HepG2 (cell line): ENCODE measurements at regions not wholly inside any gene's neighbourhood (a gene's known extent, or its start where the extent isn't known, plus 50 kb on each side); places are given as distances from the start of the nearest gene placed in this dataset.

ENCODE experiments used
- ATAC-seq: fragments of 200-7000 bp; cut with Tn5 transposase; 3 replicates; pipeline ENCODE4 v1.9.1; 2020; ENCODE audit warnings: mild to moderate bottlenecking, moderate library complexity
- BruUV-seq: library from RNA; stranded (reverse); fragments of 400-500 nt; replicated peaks from 2 replicates; lab custom pipeline; 2021; lab: Mats Ljungman, UMichigan
- CTCF ChIA-PET: fragments of 300-600 bp; formaldehyde crosslinking; extraction: SDS; loops from one replicate; lab custom pipeline; 2021; ENCODE audit warnings: low total read pairs, inconsistent platforms, low intra/inter-chr PET ratio; lab: Yijun Ruan, JAX
- POLR2A ChIA-PET: fragments of 350-600 bp; sonication (Branson Sonifier 250); formaldehyde crosslinking; loops from one replicate; lab custom pipeline; 2020; ENCODE audit warnings: antibody characterized with exemption, inconsistent platforms; lab: Yijun Ruan, JAX
- DNase-seq: peaks from one replicate; pipeline ENCODE4 v3.0.0-alpha.2; 2015; ENCODE audit warnings: low spot score
- FAIRE-seq: peaks from 3 replicates; lab custom pipeline; 2011; peaks lifted over from hg19 to GRCh38; lab: Jason Lieb, UNC
- H2AFZ ChIP-seq: one replicate; pipeline ENCODE4 v1.6.1; 2011; ENCODE audit warnings: low read length, inconsistent platforms
- H3K27ac ChIP-seq: fragments of 300-600 bp; 3 replicates; pipeline ENCODE4 v1.8.0; 2011; ENCODE audit warnings: mixed run types, mild to moderate bottlenecking, mixed read lengths, low read length, inconsistent platforms; ENCODE audit not compliant: insufficient read depth; ENCODE audit errors: extremely low read length
- H3K27me3 ChIP-seq, 2 experiments: fragments of 200-600 bp in 1 of 2; 2 replicates in 1 of 2; 3 replicates in 1 of 2; pipeline versions ENCODE4 v1.6.0 to v1.8.0; 2011; ENCODE audit warnings: low read length in 2 of 2, mild to moderate bottlenecking in 2 of 2, moderate library complexity in 2 of 2, inconsistent platforms in 1 of 2; ENCODE audit not compliant: insufficient read depth in 2 of 2, control insufficient read depth in 1 of 2
- H3K36me3 ChIP-seq, 2 experiments: fragments of 200-600 bp in 1 of 2; replicated peaks in 1 of 2; 2 replicates in 1 of 2; 3 replicates in 1 of 2; pipeline versions ENCODE4 v1.5.1 to v1.8.0; 2011; ENCODE audit warnings: low read length in 2 of 2, inconsistent platforms in 1 of 2; ENCODE audit not compliant: insufficient read depth in 2 of 2, control insufficient read depth in 1 of 2
- H3K4me1 ChIP-seq: 2 replicates; pipeline ENCODE4 v1.5.1; 2012; ENCODE audit warnings: low read length, inconsistent platforms; ENCODE audit not compliant: insufficient read depth
- H3K4me2 ChIP-seq: 2 replicates; pipeline ENCODE4 v1.6.0; 2011; ENCODE audit warnings: low read depth, low read length, inconsistent platforms
- H3K4me3 ChIP-seq, 3 experiments: fragments of 200-600 bp in 1 of 3; sonication (generic), shearing (Covaris generic) in 1 of 3; replicated peaks in 1 of 3; 2 replicates each; pipeline ENCODE4 v1.5.1; 2011 to 2016; ENCODE audit warnings: low read length in 3 of 3, inconsistent platforms in 2 of 3, low read depth in 2 of 3, mild to moderate bottlenecking in 2 of 3, control low read depth in 1 of 3, mixed read lengths in 1 of 3; ENCODE audit not compliant: insufficient read depth in 1 of 3
- H3K79me2 ChIP-seq: one replicate; pipeline ENCODE4 v1.6.1; 2011; ENCODE audit warnings: low read length, inconsistent platforms; ENCODE audit not compliant: insufficient read depth
- H3K9ac ChIP-seq: 2 replicates; pipeline ENCODE4 v1.6.0; 2011; ENCODE audit warnings: mild to moderate bottlenecking, low read depth, low read length, inconsistent platforms; ENCODE audit not compliant: insufficient read depth
- H3K9me3 ChIP-seq: 2 replicates; pipeline ENCODE4 v1.5.1; 2012; ENCODE audit warnings: mild to moderate bottlenecking, low read length
- H4K20me1 ChIP-seq: 2 replicates; pipeline ENCODE4 v1.6.0; 2011; ENCODE audit warnings: inconsistent platforms, mild to moderate bottlenecking, low read length, moderate library complexity; ENCODE audit not compliant: insufficient read depth
- CHCHD3 ChIP-seq: sonication (generic); formaldehyde crosslinking; IDR thresholded peaks from 2 replicates; pipeline ENCODE4 v1.8.0; 2022; ENCODE audit warnings: mild to moderate bottlenecking, missing genetic modification reagents, moderate library complexity
- CREB1 ChIP-seq, 2 experiments: fragments of 450-650 bp in 1 of 2; IDR thresholded peaks; 2 replicates each; pipeline ENCODE4 v1.6.1; 2016 to 2017; ENCODE audit warnings: control low read depth in 1 of 2, mild to moderate bottlenecking in 1 of 2, missing compliant biosample characterization in 1 of 2, missing genetic modification characterization in 1 of 2
- ELF1 ChIP-seq: sonication (generic); formaldehyde crosslinking; IDR thresholded peaks from 2 replicates; pipeline ENCODE4 v1.4.0; 2020; ENCODE audit warnings: missing genetic modification reagents
- GPBP1L1 ChIP-seq: sonication (generic); formaldehyde crosslinking; IDR thresholded peaks from 2 replicates; pipeline ENCODE4 v1.5.0; 2020; ENCODE audit warnings: mild to moderate bottlenecking, missing genetic modification reagents
- HDAC1 ChIP-seq: sonication (generic); formaldehyde crosslinking; IDR thresholded peaks from 2 replicates; pipeline ENCODE4 v1.5.1; 2020; ENCODE audit warnings: mild to moderate bottlenecking, missing genetic modification reagents
- HMG20B ChIP-seq: conservative IDR thresholded peaks from 2 replicates; pipeline ENCODE4 v1.6.1; 2016; ENCODE audit warnings: missing genetic modification reagents, missing compliant biosample characterization
- JDP2 ChIP-seq: sonication (generic); formaldehyde crosslinking; IDR thresholded peaks from 2 replicates; pipeline ENCODE4 v1.8.1; 2022; ENCODE audit warnings: missing genetic modification reagents, borderline replicate concordance
- NFKB2 ChIP-seq: sonication (generic); formaldehyde crosslinking; IDR thresholded peaks from 2 replicates; pipeline ENCODE4 v1.4.0; 2020; ENCODE audit warnings: missing genetic modification reagents, borderline replicate concordance
- NFYB ChIP-seq: sonication (generic); formaldehyde crosslinking; IDR thresholded peaks from 2 replicates; pipeline ENCODE4 v1.4.0; 2020; ENCODE audit warnings: missing genetic modification reagents
- PHF8 ChIP-seq: sonication (generic); formaldehyde crosslinking; IDR thresholded peaks from 2 replicates; pipeline ENCODE4 v1.5.0; 2020; ENCODE audit warnings: missing genetic modification reagents
- POGK ChIP-seq: sonication (generic); formaldehyde crosslinking; conservative IDR thresholded peaks from 2 replicates; pipeline ENCODE4 v1.8.0; 2022; ENCODE audit warnings: mild to moderate bottlenecking, moderate library complexity, missing genetic modification reagents
- RAD21 ChIP-seq: fragments of 450-650 bp; formaldehyde crosslinking; IDR thresholded peaks from 2 replicates; pipeline ENCODE4 v1.5.0; 2020; ENCODE audit warnings: mild to moderate bottlenecking
- RARG ChIP-seq: sonication (generic); formaldehyde crosslinking; IDR thresholded peaks from 2 replicates; pipeline ENCODE4 v1.4.0; 2020; ENCODE audit warnings: low read depth, mild to moderate bottlenecking, missing genetic modification reagents
- RFX1 ChIP-seq: fragments of 450-650 bp; IDR thresholded peaks from 2 replicates; pipeline ENCODE4 v1.6.1; 2017
- STAT5B ChIP-seq: sonication (generic); formaldehyde crosslinking; IDR thresholded peaks from 2 replicates; pipeline ENCODE4 v1.4.0; 2020; ENCODE audit warnings: missing genetic modification reagents
- SUZ12 ChIP-seq: fragments of 150-350 bp; IDR thresholded peaks from 2 replicates; pipeline ENCODE4 v1.6.1; 2014; ENCODE audit warnings: low read depth, low read length
- ZNF160 ChIP-seq: sonication (generic); formaldehyde crosslinking; IDR thresholded peaks from 2 replicates; pipeline ENCODE4 v1.8.0; 2022; ENCODE audit warnings: mild to moderate bottlenecking, inconsistent platforms, missing genetic modification reagents
- ZNF232 ChIP-seq: sonication (generic); formaldehyde crosslinking; IDR thresholded peaks from 2 replicates; pipeline ENCODE4 v1.4.0; 2020; ENCODE audit warnings: missing genetic modification reagents, borderline replicate concordance
- ZNF772 ChIP-seq: sonication (generic); formaldehyde crosslinking; IDR thresholded peaks from 2 replicates; pipeline ENCODE4 v1.5.0; 2020; ENCODE audit warnings: mild to moderate bottlenecking, missing genetic modification reagents
- WGBS: methylation state at CpG from one replicate; pipeline ENCODE4 v1.1.6; 2017; ENCODE audit warnings: low lambda C conversion rate; 5-methylcytosine and 5-hydroxymethylcytosine counted together
- in situ Hi-C: cut with HindIII; loops from 2 replicates; pipeline ENCODE4 v1.10.0; 2017; ENCODE audit warnings: low pct_unique_long_range_greater_than_20kb; ENCODE audit not compliant: extremely low pct_ligation_motif_present
- intact Hi-C: fragments of 100-400 bp; cut with micrococcal nuclease; formaldehyde crosslinking; loops from one replicate; pipeline ENCODE4 v1.10.0; 2022; ENCODE audit not compliant: unreplicated experiment

GRCh38 chr5:40385544-40385943 lies 294.2 kb upstream of the PTGER4 start:
- Histone ChIP-seq H2AFZ (no peak overlapping the region), H3K27me3 (no peaks in the 10 kb centered on the region), H4K20me1 (no peaks in the 10 kb centered on the region), H3K4me1 (no peaks in the 10 kb centered on the region), H3K4me2 (no peak overlapping the region), H3K79me2 (no peaks in the 10 kb centered on the region), H3K4me3 (no peak overlapping the region), H3K9ac (no peak overlapping the region), H3K27ac (no peak overlapping the region), H3K9me3 (no peaks in the 10 kb centered on the region), H3K36me3 (no peaks in the 10 kb centered on the region)
- FAIRE-seq: no peak
- TF ChIP-seq NFKB2 (no peak), POGK (no peak), ZNF160 (CRISPR knock-in tag) (no peak), RAD21 (no peak), STAT5B (CRISPR knock-in tag) (no peak)
- DNase-seq: no peak
- intact Hi-C loops: no loop called here
- in situ Hi-C loops: no loop called here
- BruUV-seq: no TSS peak
- ChIA-PET POLR2A (no interaction called here), CTCF (no interaction called here)
- ATAC-seq: no peak

GRCh38 chr5:40384782-40385390 lies 294.8 kb upstream of the PTGER4 start:
- FAIRE-seq: no peak

More at GRCh38 chr5:40384782-40385390, 294.8 kb upstream of the PTGER4 start:
- BruUV-seq: no TSS peak
- H3K27ac ChIP-seq: no peak overlapping the region
- ATAC-seq (no peak), DNase-seq (no peak)
- TF ChIP-seq CHCHD3 (no peak), GPBP1L1 (no peak), HMG20B (CRISPR knock-in tag) (no peak), JDP2 (CRISPR knock-in tag) (no peak), CREB1 (IDR thresholded peaks at IDR 0.05) (no peak), CREB1 (CRISPR knock-in tag; IDR thresholded peaks at IDR 0.05) (no peak), PHF8 (CRISPR knock-in tag) (no peak), RARG (no peak), ELF1 (CRISPR knock-in tag) (no peak), ZNF772 (CRISPR knock-in tag) (no peak), NFYB (CRISPR knock-in tag) (no peak), RFX1 (no peak), HDAC1 (CRISPR knock-in tag) (no peak), ZNF232 (CRISPR knock-in tag) (no peak), SUZ12 (no peak)
- no peaks in the 10 kb centered on the region for H3K36me3 ChIP-seq
- H3K4me3 ChIP-seq: no peak overlapping the region
- POLR2A ChIA-PET: no interaction called here
- intact Hi-C loops (no loop called here), in situ Hi-C loops (no loop called here)
- no peaks in the 10 kb centered on the region for H3K79me2 ChIP-seq
- peaks cover 4% of the 10 kb centered on the region; the same call in 1 of the 2 replicates for H3K9me3 ChIP-seq
- H3K4me2 ChIP-seq: no peak overlapping the region
- no peaks in the 10 kb centered on the region for H3K27me3 ChIP-seq
- 14% methylated on average over 3 of the region's 3 CpGs for WGBS
- no peak overlapping the region for H2AFZ ChIP-seq
- no peak overlapping the region for H3K9ac ChIP-seq
- H4K20me1 ChIP-seq: no peaks in the 10 kb centered on the region
- H3K4me1 ChIP-seq: no peaks in the 10 kb centered on the region
- CTCF ChIA-PET: no interaction called here
